Neural progenitor cell (in vitro differentiated cells): ENCODE measurements at regions not wholly inside any gene's neighbourhood (a gene's known extent, or its start where the extent isn't known, plus 50 kb on each side); places are given as distances from the start of the nearest gene placed in this dataset.

Experiments
- DNase-seq: peaks from one replicate; pipeline ENCODE4 v3.0.0-alpha.2; 2016; ENCODE audit warnings: low spot score
- H2AFZ ChIP-seq: fragments of 200-600 bp; sonication (generic); replicated peaks from 2 replicates; pipeline ENCODE4 v1.6.1; 2016; ENCODE audit warnings: antibody characterized with exemption
- H3F3A ChIP-seq: fragments of 200-600 bp; sonication (generic); 2 replicates; pipeline ENCODE4 v1.6.1; 2016; ENCODE audit warnings: antibody characterized with exemption, low read depth
- H3K27ac ChIP-seq: fragments of 200-600 bp; sonication (generic); 2 replicates; pipeline ENCODE4 v1.5.1; 2016; ENCODE audit warnings: mild to moderate bottlenecking
- H3K27me3 ChIP-seq: fragments of 200-600 bp; sonication (generic); 2 replicates; pipeline ENCODE4 v1.6.1; 2016; ENCODE audit warnings: mild to moderate bottlenecking, moderate library complexity
- H3K36me3 ChIP-seq: fragments of 200-600 bp; sonication (generic); 2 replicates; pipeline ENCODE4 v1.5.1; 2016
- H3K4me1 ChIP-seq: fragments of 200-600 bp; sonication (generic); 2 replicates; pipeline ENCODE4 v1.6.1; 2016; ENCODE audit warnings: mixed run types
- H3K4me2 ChIP-seq: fragments of 200-600 bp; sonication (generic); 2 replicates; pipeline ENCODE4 v1.6.1; 2016
- H3K4me3 ChIP-seq: fragments of 200-600 bp; sonication (generic); 2 replicates; pipeline ENCODE4 v1.5.1; 2016
- H3K79me2 ChIP-seq: fragments of 200-600 bp; sonication (generic); 2 replicates; pipeline ENCODE4 v1.6.1; 2016; ENCODE audit warnings: low read depth
- H3K9ac ChIP-seq: fragments of 200-600 bp; sonication (generic); 2 replicates; pipeline ENCODE4 v1.6.1; 2016
- H3K9me3 ChIP-seq: fragments of 200-600 bp; sonication (generic); 2 replicates; pipeline ENCODE4 v1.5.1; 2016; ENCODE audit warnings: low read depth
- H4K20me1 ChIP-seq: fragments of 200-600 bp; sonication (generic); 2 replicates; pipeline ENCODE4 v1.6.1; 2016; ENCODE audit warnings: low read depth
- H3K27ac Mint-ChIP-seq: 3 replicates; pipeline ENCODE4 v1.8.0; 2021; ENCODE audit warnings: mixed read lengths
- H3K27me3 Mint-ChIP-seq: 2 replicates; pipeline ENCODE4 v1.8.0; 2022; ENCODE audit warnings: low read depth, mild to moderate bottlenecking, inconsistent platforms, moderate library complexity, mixed read lengths; ENCODE audit not compliant: insufficient read depth
- H3K36me3 Mint-ChIP-seq: 3 replicates; pipeline ENCODE4 v1.8.0; 2021; ENCODE audit warnings: mixed read lengths
- H3K4me1 Mint-ChIP-seq: 3 replicates; pipeline ENCODE4 v1.8.0; 2021; ENCODE audit warnings: mixed read lengths
- H3K4me3 Mint-ChIP-seq: 3 replicates; pipeline ENCODE4 v1.8.0; 2021; ENCODE audit warnings: mild to moderate bottlenecking, moderate library complexity, mixed read lengths
- H3K9me3 Mint-ChIP-seq: 3 replicates; pipeline ENCODE4 v1.8.0; 2020; ENCODE audit warnings: mixed read lengths
- EZH2 ChIP-seq: fragments of 200-600 bp; sonication (generic); IDR thresholded peaks from 2 replicates; pipeline ENCODE4 v1.6.1; 2017; ENCODE audit warnings: antibody characterized with exemption, mild to moderate bottlenecking, moderate library complexity
- EZH2phosphoT487 ChIP-seq: fragments of 200-600 bp; sonication (generic); IDR thresholded peaks from 2 replicates; pipeline ENCODE4 v1.6.1; 2017; ENCODE audit warnings: antibody characterized with exemption
- TF ChIP-seq, protein P1 (sequence below): fragments of 200-600 bp; sonication (generic); IDR thresholded peaks from 2 replicates; pipeline ENCODE4 v1.5.1; 2017; ENCODE audit warnings: antibody characterized with exemption, mild to moderate bottlenecking

- DNase-seq = peak; percentile 91
- Histone ChIP-seq H3K9me3 (no peaks in the 10 kb centered on the region), H3K4me3 (peak overlapping the region; percentile 23), H3F3A (no peaks in the 10 kb centered on the region), H3K4me2 (peak overlapping the region; percentile 71), H3K27ac (no peak overlapping the region), H3K79me2 (no peaks in the 10 kb centered on the region), H3K4me1 (no peaks in the 10 kb centered on the region), H3K36me3 (no peaks in the 10 kb centered on the region), H4K20me1 (no peaks in the 10 kb centered on the region), H3K27me3 (peaks cover 34% of the 10 kb centered on the region), H3K9ac (no peak overlapping the region), H2AFZ (peak overlapping the region; percentile 97)
- Mint-ChIP-seq H3K27ac (no peak overlapping the region), H3K27me3 (peaks cover 2% of the 10 kb centered on the region), H3K9me3 (no peaks in the 10 kb centered on the region), H3K4me3 (no peak overlapping the region), H3K4me1 (no peaks in the 10 kb centered on the region), H3K36me3 (no peaks in the 10 kb centered on the region)
- TF ChIP-seq, protein P1, sequence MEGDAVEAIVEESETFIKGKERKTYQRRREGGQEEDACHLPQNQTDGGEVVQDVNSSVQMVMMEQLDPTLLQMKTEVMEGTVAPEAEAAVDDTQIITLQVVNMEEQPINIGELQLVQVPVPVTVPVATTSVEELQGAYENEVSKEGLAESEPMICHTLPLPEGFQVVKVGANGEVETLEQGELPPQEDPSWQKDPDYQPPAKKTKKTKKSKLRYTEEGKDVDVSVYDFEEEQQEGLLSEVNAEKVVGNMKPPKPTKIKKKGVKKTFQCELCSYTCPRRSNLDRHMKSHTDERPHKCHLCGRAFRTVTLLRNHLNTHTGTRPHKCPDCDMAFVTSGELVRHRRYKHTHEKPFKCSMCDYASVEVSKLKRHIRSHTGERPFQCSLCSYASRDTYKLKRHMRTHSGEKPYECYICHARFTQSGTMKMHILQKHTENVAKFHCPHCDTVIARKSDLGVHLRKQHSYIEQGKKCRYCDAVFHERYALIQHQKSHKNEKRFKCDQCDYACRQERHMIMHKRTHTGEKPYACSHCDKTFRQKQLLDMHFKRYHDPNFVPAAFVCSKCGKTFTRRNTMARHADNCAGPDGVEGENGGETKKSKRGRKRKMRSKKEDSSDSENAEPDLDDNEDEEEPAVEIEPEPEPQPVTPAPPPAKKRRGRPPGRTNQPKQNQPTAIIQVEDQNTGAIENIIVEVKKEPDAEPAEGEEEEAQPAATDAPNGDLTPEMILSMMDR = peak; percentile 94
- no peak for TF ChIP-seq EZH2phosphoT487
- peak; percentile 61 for TF ChIP-seq EZH2
These were observed 125.8 kb downstream of the MCHR2 start for GRCh38 chr6:99868074-99868702.
